Spinal cord (tissue), 9 donors: ENCODE measurements at regions not wholly inside any gene's neighbourhood (a gene's known extent, or its start where the extent isn't known, plus 50 kb on each side); places are given as distances from the start of the nearest gene placed in this dataset.

Experiments
- DNase-seq, 6 donors: peaks; one replicate each; pipeline versions ENCODE4 v3.0.0 to v3.0.0-alpha.2; 2013 to 2015; ENCODE audit warnings: low spot score in 6 of 6, low read depth in 4 of 6
- H3K27ac ChIP-seq: one replicate; pipeline ENCODE4 v1.5.1; 2013; ENCODE audit warnings: low read depth, low read length, control low read depth
- H3K27me3 ChIP-seq: one replicate; pipeline ENCODE4 v1.6.1; 2013; ENCODE audit warnings: low read length; ENCODE audit not compliant: control insufficient read depth, insufficient read depth
- H3K36me3 ChIP-seq: one replicate; pipeline ENCODE4 v1.6.1; 2013; ENCODE audit warnings: low read length; ENCODE audit not compliant: control insufficient read depth, insufficient read depth
- H3K4me1 ChIP-seq: one replicate; pipeline ENCODE4 v1.6.1; 2013; ENCODE audit warnings: low read length; ENCODE audit not compliant: control insufficient read depth, insufficient read depth
- H3K4me3 ChIP-seq: one replicate; pipeline ENCODE4 v1.5.1; 2013; ENCODE audit warnings: low read depth, low read length, control low read depth
- H3K9me3 ChIP-seq: one replicate; pipeline ENCODE4 v1.6.1; 2013; ENCODE audit warnings: low read length; ENCODE audit not compliant: control insufficient read depth, insufficient read depth
- WGBS: methylation state at CpG from one replicate; pipeline ENCODE4 v1.1.5; 2013; ENCODE audit warnings: missing lambda C conversion rate; ENCODE audit not compliant: insufficient coverage; 5-methylcytosine and 5-hydroxymethylcytosine counted together
- donor health status: healthy.

GRCh38 chr12:28708918-28709371 lies 440.1 kb upstream of the FAR2 start:
- WGBS = 91% methylated on average over 4 of the region's 4 CpGs
- no peaks in the 10 kb centered on the region for H3K4me1 ChIP-seq
- H3K36me3 ChIP-seq = no peaks in the 10 kb centered on the region

GRCh38 chr12:28709986-28710685 lies 438.9 kb upstream of the FAR2 start:
- H3K27ac ChIP-seq = no peak overlapping the region
- H3K4me1 ChIP-seq = no peaks in the 10 kb centered on the region
- no peaks in the 10 kb centered on the region for H3K27me3 ChIP-seq
- H3K9me3 ChIP-seq = peaks cover 2% of the 10 kb centered on the region
- 88% methylated on average over 2 of the region's 4 CpGs for WGBS
- no peaks in the 10 kb centered on the region for H3K36me3 ChIP-seq
- H3K4me3 ChIP-seq = no peak overlapping the region
- DNase-seq = peak in 2 of 6 donors; percentile 4 to 26

More at GRCh38 chr12:28708918-28709371, 440.1 kb upstream of the FAR2 start:
- Histone ChIP-seq H3K4me3 (no peak overlapping the region), H3K27ac (no peak overlapping the region), H3K27me3 (no peaks in the 10 kb centered on the region), H3K9me3 (no peaks in the 10 kb centered on the region)
- peak in 2 of 6 donors; percentile 22 to 31 for DNase-seq

DNA sequence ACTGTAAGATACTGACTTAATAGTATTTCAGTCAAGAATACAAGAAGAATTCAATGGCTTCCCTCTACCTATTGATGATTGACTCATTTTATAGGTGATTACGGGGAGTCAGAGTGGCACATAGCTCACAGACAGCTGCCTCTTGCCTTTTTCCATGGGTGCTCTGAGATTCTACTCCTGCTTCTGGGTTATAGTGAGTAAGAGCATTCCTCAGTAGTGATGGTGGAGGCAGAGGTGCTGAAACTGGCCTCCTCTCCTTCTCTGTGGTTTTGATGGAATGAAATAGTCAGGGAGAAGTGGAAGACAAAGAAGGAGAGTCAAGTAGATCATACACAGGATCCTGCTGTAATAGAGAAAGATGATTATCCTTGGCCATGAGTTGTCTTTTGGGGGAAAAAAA lies 438.2 kb upstream of the FAR2 start:
- WGBS = no CpG with 5 or more reads among the region's 1 CpG
- no peak overlapping the region for H3K4me3 ChIP-seq
- H3K27ac ChIP-seq = no peak overlapping the region
- no peaks in the 10 kb centered on the region for H3K4me1 ChIP-seq
- H3K9me3 ChIP-seq = peaks cover 2% of the 10 kb centered on the region
- no peaks in the 10 kb centered on the region for H3K36me3 ChIP-seq
- DNase-seq = no peak
- H3K27me3 ChIP-seq = no peaks in the 10 kb centered on the region

- no peak overlapping the region for H3K27ac ChIP-seq
- H3K27me3 ChIP-seq = no peaks in the 10 kb centered on the region
- DNase-seq = no peak
- WGBS = no CpG with 5 or more reads among the region's 1 CpG
- H3K36me3 ChIP-seq = no peaks in the 10 kb centered on the region
- H3K4me1 ChIP-seq = no peaks in the 10 kb centered on the region
- no peak overlapping the region for H3K4me3 ChIP-seq
- H3K9me3 ChIP-seq = peaks cover 3% of the 10 kb centered on the region
These were observed 437.7 kb upstream of the FAR2 start for GRCh38 chr12:28711421-28711820.

GRCh38 chr12:28742791-28743190 lies 406.3 kb upstream of the FAR2 start:
- H3K9me3 ChIP-seq = no peaks in the 10 kb centered on the region
- no peak overlapping the region for H3K4me3 ChIP-seq
- no peak overlapping the region for H3K27ac ChIP-seq
- peak in 1 of 6 donors; percentile 44 for DNase-seq
- no peaks in the 10 kb centered on the region for H3K36me3 ChIP-seq
- no peaks in the 10 kb centered on the region for H3K4me1 ChIP-seq
- no peaks in the 10 kb centered on the region for H3K27me3 ChIP-seq

DNA sequence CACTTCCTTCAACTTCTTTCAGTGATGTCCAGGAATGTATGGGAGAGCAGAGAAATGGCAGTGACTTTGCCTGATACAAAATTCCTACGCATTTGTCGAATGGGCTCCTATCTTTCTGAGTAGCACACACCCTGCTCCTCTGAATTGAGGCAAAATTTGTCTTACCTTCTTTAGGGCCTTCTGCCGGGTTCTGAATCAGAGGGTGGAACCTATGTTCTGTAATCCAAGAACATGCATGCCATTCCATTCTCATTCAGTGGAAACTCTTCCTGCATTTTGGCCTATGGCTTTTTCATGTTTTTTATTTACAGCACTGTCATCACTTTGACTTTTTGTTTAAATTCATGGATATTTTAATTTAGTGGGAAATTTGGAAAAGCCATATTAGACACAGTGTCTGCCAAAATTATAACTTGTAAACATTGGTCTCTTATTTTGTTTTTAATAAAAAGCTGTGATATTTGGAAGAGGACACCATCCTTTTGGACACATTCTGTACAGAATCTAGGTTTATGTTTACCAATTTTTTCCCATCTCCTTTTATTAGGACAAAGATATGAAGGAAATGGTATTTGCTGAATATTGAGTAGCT lies 402.2 kb upstream of the FAR2 start:
- no peak for DNase-seq
- Histone ChIP-seq H3K27me3 (no peaks in the 10 kb centered on the region), H3K36me3 (no peaks in the 10 kb centered on the region), H3K4me3 (no peak overlapping the region), H3K4me1 (no peaks in the 10 kb centered on the region), H3K9me3 (no peaks in the 10 kb centered on the region), H3K27ac (no peak overlapping the region)
- 100% methylated on average over 3 of the region's 3 CpGs for whole genome bisulfite sequencing

GRCh38 chr12:28750946-28751685 lies 398.0 kb upstream of the FAR2 start:
- no peaks in the 10 kb centered on the region for H3K27me3 ChIP-seq
- peak in 1 of 6 donors; percentile 7 for DNase-seq
- no peaks in the 10 kb centered on the region for H3K4me1 ChIP-seq
- no CpG with 5 or more reads among the region's 1 CpG for WGBS
- peaks cover 2% of the 10 kb centered on the region for H3K9me3 ChIP-seq
- H3K27ac ChIP-seq = no peak overlapping the region
- H3K4me3 ChIP-seq = no peak overlapping the region
- H3K36me3 ChIP-seq = no peaks in the 10 kb centered on the region

GRCh38 chr12:28755027-28755426 lies 394.1 kb upstream of the FAR2 start:
- WGBS = 78% methylated on average over 1 of the region's 1 CpG

DNA sequence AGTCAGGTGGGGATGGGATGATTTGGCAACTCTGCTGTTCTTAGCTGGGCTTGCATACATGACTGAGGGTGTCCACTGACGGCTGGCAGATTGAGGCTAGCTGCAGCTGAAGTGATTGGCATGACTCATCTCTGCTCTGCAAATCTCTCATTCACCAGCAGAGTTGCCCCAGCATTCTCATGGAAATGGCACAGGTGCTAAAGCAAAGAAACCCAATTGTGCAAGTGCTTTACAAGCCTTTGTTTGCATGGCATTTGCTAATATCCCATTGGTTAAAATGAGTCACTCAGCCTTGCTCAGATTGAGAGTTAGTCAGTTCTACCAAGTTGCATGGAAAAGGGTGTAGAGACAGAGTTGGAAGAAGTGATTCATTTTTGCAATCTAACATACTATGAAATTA lies 389.7 kb upstream of the FAR2 start:
- H3K4me1 ChIP-seq = no peaks in the 10 kb centered on the region
- no peaks in the 10 kb centered on the region for H3K9me3 ChIP-seq
- no peak overlapping the region for H3K4me3 ChIP-seq
- H3K36me3 ChIP-seq = no peaks in the 10 kb centered on the region
- 55% methylated on average over 1 of the region's 1 CpG for WGBS
- no peak overlapping the region for H3K27ac ChIP-seq
- no peak for DNase-seq
- no peaks in the 10 kb centered on the region for H3K27me3 ChIP-seq

More at GRCh38 chr12:28755027-28755426, 394.1 kb upstream of the FAR2 start:
- Histone ChIP-seq H3K4me1 (no peaks in the 10 kb centered on the region), H3K36me3 (no peaks in the 10 kb centered on the region), H3K27me3 (no peaks in the 10 kb centered on the region), H3K4me3 (no peak overlapping the region), H3K9me3 (peaks cover 2% of the 10 kb centered on the region), H3K27ac (no peak overlapping the region)
- DNase-seq = no peak
